ENCODE measurements at regions not wholly inside any gene's neighbourhood (a gene's known extent, or its start where the extent isn't known, plus 50 kb on each side); places are given as distances from the start of the nearest gene placed in this dataset.

GRCh38 chrX:119181491-119181890 lies 53.9 kb upstream of the KIAA1210 start:
- no peaks in the 10 kb centered on the region for H3K79me2 ChIP-seq (ENCODE audit: control insufficient read depth, insufficient read depth, low read length)
- FAIRE-seq, result no peak
- H3K4me2 ChIP-seq (ENCODE audit: control insufficient read depth, extremely low read depth, insufficient read depth, low read depth, low read length), result no peak overlapping the region
- TF ChIP-seq CTCF (optimal IDR thresholded peaks at IDR 0.05 in 1 of 3, IDR thresholded peaks at IDR 0.05 in 1 of 3, conservative IDR thresholded peaks at IDR 0.05 in 1 of 3; ENCODE audit: extremely low read depth in 1 of 3, insufficient read depth in 2 of 3, low read length in 3 of 3), result peak; percentile 21 to 58 (median 44)
- TF ChIP-seq EZH2 (IDR thresholded peaks at IDR 0.05; ENCODE audit: low read length), result no peak
- H4K20me1 ChIP-seq (ENCODE audit: control insufficient read depth, extremely low read depth, insufficient read depth, low read length), result no peaks in the 10 kb centered on the region
- no peak overlapping the region for H3K4me3 ChIP-seq (ENCODE audit: control insufficient read depth in 2 of 3, extremely low read depth in 1 of 3, insufficient read depth in 2 of 3, low read depth in 1 of 3, low read length in 3 of 3)
- dilution Hi-C loops (cut with MboI; ENCODE audit: extremely low pct_ligation_motif_present, low sequenced_read_pairs), result no loop called here
- no peaks in the 10 kb centered on the region for H3K36me3 ChIP-seq (ENCODE audit: control insufficient read depth in 2 of 2, extremely low read depth in 1 of 2, insufficient read depth in 2 of 2, low read length in 2 of 2)
- no peak for DNase-seq (ENCODE audit: low read depth, low spot score)
- no peak overlapping the region for H3K9ac ChIP-seq (ENCODE audit: control insufficient read depth, extremely low read depth, insufficient read depth, low read length)
- no peaks in the 10 kb centered on the region for H3K4me1 ChIP-seq (ENCODE audit: control insufficient read depth, extremely low read depth, insufficient read depth, low read length)
- H3K9me3 ChIP-seq (ENCODE audit: control insufficient read depth, low read depth, low read length), result no peaks in the 10 kb centered on the region
- H3K27me3 ChIP-seq (ENCODE audit: control insufficient read depth, extremely low read depth, insufficient read depth, low read length), result no peaks in the 10 kb centered on the region
- no peak overlapping the region for H3K27ac ChIP-seq (ENCODE audit: control insufficient read depth, insufficient read depth, low read length)
- H2AFZ ChIP-seq (ENCODE audit: control insufficient read depth, low read length), result no peak overlapping the region
- H3K9me1 ChIP-seq (ENCODE audit: control insufficient read depth, extremely low read depth, insufficient read depth, low read length), result no peaks in the 10 kb centered on the region

- H3K27ac ChIP-seq (ENCODE audit: control insufficient read depth, insufficient read depth, low read length), result no peak overlapping the region
- no peak overlapping the region for H3K9ac ChIP-seq (ENCODE audit: control insufficient read depth, extremely low read depth, insufficient read depth, low read length)
- H2AFZ ChIP-seq (ENCODE audit: control insufficient read depth, low read length), result no peak overlapping the region
- H4K20me1 ChIP-seq (ENCODE audit: control insufficient read depth, extremely low read depth, insufficient read depth, low read length), result no peaks in the 10 kb centered on the region
- no peak overlapping the region for H3K4me3 ChIP-seq (ENCODE audit: control insufficient read depth in 2 of 3, extremely low read depth in 1 of 3, insufficient read depth in 2 of 3, low read depth in 1 of 3, low read length in 3 of 3)
- no peak overlapping the region for H3K4me2 ChIP-seq (ENCODE audit: control insufficient read depth, extremely low read depth, insufficient read depth, low read depth, low read length)
- TF ChIP-seq EZH2 (IDR thresholded peaks at IDR 0.05; ENCODE audit: low read length) (no peak), CTCF (optimal IDR thresholded peaks at IDR 0.05 in 1 of 3, IDR thresholded peaks at IDR 0.05 in 1 of 3, conservative IDR thresholded peaks at IDR 0.05 in 1 of 3; ENCODE audit: extremely low read depth in 1 of 3, insufficient read depth in 2 of 3, low read length in 3 of 3) (no peak)
- no peaks in the 10 kb centered on the region for H3K79me2 ChIP-seq (ENCODE audit: control insufficient read depth, insufficient read depth, low read length)
- DNase-seq (ENCODE audit: low read depth, low spot score) (no peak), FAIRE-seq (no peak)
- no peaks in the 10 kb centered on the region for H3K9me1 ChIP-seq (ENCODE audit: control insufficient read depth, extremely low read depth, insufficient read depth, low read length)
- H3K27me3 ChIP-seq (ENCODE audit: control insufficient read depth, extremely low read depth, insufficient read depth, low read length), result no peaks in the 10 kb centered on the region
- dilution Hi-C loops (cut with MboI; ENCODE audit: extremely low pct_ligation_motif_present, low sequenced_read_pairs), result no loop called here
- H3K9me3 ChIP-seq (ENCODE audit: control insufficient read depth, low read depth, low read length), result no peaks in the 10 kb centered on the region
- H3K36me3 ChIP-seq (ENCODE audit: control insufficient read depth in 2 of 2, extremely low read depth in 1 of 2, insufficient read depth in 2 of 2, low read length in 2 of 2), result no peaks in the 10 kb centered on the region
- no peaks in the 10 kb centered on the region for H3K4me1 ChIP-seq (ENCODE audit: control insufficient read depth, extremely low read depth, insufficient read depth, low read length)
Measured at GRCh38 chrX:119186194-119186593, 49.9 kb upstream of the PGRMC1 start.

Data from keratinocyte (primary cell).